Posterior cingulate gyrus (tissue), 11 donors: ENCODE measurements at regions not wholly inside any gene's neighbourhood (a gene's known extent, or its start where the extent isn't known, plus 50 kb on each side); places are given as distances from the start of the nearest gene placed in this dataset.

ENCODE experiments used
- DNase-seq, 10 donors: peaks; one replicate each; pipeline versions ENCODE4 v3.0.0 to v3.0.0-alpha.2; 2020 to 2021; ENCODE audit warnings: mixed read lengths in 3 of 10
- intact Hi-C: fragments of 100-400 bp; cut with DNase I; formaldehyde crosslinking; loops from one replicate; pipeline ENCODE4 v1.15.1; 2023

DNA sequence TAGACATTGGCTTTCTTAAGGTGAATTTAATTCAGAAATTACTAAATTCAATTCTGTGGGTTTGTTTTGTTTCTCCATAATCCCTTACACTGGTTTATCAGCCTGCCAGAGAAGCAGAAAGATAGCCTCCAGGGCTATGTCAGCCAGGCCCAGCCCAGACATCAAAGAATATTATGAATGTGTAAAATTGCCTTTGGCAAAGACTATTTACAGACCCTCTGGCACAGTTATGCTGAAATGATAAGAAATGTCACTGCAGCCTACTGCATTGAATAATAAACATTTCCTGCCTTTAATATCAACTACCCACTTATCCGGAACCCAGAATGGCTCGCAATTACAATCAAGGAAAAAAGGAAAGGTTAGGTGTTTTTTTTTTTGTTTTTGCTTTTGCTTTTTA lies 562.5 kb upstream of the LRRC4C start:
- intact Hi-C loops, result no loop called here
- no peak for DNase-seq

DNA sequence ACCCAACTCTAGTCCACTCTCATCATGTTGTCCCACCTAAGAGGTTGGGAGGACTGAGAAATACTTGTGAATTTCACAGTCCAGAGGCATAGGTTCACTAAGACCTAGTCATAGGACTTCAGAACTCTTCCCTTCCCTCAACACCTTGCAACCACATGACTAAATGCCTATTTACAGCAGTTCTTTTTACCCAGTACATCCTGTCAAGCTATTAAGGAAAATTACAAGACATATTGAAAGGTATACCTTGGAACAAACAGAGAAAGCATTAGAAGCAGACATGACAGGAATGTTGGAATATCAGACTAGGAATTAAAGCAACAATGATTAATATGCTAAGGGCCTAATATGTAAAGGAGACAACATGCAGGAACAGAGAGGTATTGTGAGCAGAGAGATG lies 563.8 kb upstream of the LRRC4C start:
- intact Hi-C loops, result no loop called here
- no peak for DNase-seq

DNA sequence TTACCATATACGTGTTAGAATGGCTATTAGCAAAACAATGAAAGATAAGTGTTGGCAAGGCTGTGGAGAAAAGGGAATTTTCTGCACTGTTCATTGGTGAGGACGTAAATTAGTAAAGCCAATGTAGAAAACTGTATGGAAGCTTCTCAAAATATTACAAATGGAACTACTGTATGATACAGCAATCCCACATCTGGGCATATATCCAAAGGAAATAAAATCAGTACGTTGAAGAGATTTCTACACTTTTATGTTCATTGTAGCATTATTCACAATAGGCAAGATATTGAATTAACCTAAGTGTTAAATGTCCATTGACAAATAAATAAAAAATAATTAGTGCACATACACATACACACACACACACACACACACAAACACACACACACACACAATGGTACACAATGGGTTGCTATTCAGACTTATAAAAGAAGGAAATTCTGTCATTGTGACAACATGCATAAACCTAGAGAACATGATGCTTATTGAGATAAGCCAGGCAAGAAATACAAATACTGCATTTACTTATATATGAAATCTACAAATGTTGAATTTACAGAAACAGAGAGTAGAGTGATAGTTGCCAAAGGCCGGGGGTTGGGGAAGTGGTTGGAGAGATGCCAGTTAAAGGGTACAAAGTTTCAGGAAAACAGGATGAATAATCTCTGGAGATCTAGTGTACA lies 565.8 kb upstream of the LRRC4C start:
- DNase-seq, result no peak
- intact Hi-C loops, result no loop called here

DNA sequence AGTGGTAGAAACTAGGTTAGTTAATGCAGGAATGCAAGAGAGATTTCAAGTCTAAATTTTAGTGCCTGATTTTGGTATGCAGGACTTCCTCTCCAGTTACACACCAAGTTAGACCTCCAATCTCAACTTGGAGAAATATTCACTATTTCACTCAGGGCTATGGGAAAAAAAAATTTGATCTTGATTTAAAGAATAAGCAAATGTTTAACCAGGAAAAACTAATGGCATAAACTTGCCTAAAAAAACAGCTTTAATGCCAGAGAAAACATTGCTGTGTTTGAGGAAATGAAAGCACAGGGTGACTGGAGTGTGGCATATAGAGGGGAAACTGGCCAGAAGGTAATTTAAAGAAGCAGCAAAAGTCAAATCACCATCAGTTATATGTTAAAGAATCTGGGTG lies 575.4 kb upstream of the LRRC4C start:
- DNase-seq, result no peak
- intact Hi-C loops, result no loop called here

DNA sequence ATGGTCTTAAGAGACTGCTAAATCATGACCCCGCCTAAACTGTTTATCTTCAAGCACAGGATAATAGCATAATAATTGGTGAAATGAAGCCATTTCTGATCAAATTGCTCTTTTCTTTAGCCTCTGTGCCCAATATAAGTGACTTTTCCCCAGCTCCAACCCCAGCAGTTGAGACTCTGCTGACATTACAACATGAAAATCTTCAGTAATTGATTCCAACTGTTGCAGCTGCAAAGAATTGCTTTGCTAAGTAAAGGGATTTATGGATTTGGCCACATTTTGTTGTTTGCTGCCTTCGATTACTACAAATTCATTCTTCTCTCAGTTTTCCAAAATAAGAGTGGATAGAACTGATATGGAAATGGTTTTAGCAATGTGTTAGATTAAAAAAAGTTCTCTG lies 576.7 kb upstream of the LRRC4C start:
- DNase-seq, result no peak
- intact Hi-C loops, result no loop called here

DNA sequence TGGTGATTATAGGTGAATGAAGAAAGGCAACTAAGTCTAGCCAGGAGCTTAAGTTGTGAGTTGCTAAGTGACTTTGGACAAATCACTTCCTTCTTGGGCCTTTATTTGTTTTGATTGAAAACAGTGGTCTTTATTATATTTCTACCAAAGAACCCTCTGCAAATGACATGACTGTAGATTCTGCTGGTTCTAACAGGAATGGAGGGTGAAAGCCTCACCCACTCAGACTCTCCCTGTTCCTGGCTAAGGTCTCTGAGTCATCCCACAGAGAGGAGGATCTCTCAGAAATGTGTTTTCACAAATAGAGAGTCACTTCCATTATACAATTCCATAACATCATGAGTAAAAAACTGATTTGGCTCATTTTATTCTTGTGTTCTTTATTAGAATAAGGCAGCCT lies 583.9 kb upstream of the LRRC4C start:
- intact Hi-C loops, result no loop called here

DNA sequence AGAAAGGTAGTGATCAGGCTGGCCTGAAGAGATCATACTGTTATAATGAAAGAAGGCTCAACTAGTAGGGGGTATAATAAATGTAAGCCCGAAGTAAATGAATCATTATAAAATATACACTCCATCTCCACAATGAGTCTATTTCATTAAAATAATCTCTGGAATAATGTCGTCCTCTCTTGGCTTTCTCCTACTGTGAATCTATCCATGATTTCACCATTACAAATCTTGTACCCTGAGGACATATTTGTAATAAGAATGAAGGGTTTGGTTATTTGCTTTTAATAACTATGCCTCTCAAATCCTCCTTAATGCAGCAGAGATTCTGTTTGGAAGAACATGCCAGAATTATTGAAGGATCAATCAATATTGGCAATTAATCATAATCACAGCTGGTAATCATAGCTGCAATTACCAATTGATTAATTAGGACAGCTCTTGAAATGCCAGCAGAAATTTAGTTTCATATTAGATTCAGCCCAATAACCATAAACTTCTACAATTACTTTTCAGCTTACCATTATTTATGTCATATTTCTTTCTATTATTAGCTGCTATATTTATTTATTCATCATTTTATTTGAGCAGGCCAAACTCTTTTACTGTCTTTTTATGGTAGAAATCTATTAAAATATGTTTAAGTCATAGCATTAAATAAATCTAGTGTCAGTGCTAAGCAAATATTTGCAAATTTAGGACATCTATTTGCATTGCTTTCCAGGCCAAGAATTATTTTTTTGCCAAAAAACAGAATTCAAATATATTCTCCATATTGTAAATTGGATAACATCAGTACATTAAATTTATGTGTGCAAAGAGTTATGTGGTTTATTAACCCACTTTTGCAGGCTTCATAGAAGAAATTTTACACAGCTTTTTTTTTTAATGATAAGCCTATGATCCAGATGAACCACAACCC lies 588.4 kb upstream of the LRRC4C start:
- DNase-seq, result no peak
- intact Hi-C loops, result no loop called here

More for the DNA sequence above, 583.9 kb upstream of the LRRC4C start:
- DNase-seq, result no peak

DNA sequence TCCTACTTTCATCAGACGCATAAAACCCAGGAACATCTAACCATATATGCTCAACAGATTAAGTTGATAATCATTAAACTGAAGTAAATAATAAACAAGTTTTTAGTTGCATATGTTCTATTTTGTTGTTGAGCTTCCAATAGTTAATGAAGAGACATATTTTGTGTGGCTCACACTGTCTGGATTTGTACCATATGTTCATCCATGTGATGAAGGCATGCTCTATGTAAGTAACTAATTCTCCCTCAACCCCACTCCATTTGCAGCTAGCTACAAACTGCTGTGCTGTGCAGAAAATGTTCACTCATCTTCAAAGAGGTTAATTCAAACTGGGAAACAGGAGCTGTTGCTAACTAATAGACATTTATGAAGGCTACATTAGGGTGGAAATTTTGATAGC lies 589.7 kb upstream of the LRRC4C start:
- intact Hi-C loops, result no loop called here
- DNase-seq, result no peak

DNA sequence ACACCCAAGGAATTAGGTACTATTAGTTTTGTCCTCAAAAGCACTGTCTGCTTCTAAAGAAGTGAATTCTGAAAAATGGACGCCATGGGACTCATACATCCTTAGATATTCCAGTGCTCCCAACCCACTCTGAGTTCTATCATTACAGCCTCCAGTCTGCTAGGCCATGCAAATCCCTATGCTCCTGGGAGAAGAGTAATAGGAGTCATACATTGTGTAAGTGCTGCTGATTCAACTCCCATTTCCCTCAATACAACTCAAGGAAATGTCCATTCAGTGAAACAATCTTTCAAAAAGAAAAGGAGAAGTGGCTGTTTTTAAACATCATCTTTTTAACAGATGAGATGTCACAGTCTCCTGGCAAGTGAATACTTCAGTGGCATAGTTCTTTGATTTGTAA lies 590.2 kb upstream of the LRRC4C start:
- no peak for DNase-seq
- intact Hi-C loops, result no loop called here

DNA sequence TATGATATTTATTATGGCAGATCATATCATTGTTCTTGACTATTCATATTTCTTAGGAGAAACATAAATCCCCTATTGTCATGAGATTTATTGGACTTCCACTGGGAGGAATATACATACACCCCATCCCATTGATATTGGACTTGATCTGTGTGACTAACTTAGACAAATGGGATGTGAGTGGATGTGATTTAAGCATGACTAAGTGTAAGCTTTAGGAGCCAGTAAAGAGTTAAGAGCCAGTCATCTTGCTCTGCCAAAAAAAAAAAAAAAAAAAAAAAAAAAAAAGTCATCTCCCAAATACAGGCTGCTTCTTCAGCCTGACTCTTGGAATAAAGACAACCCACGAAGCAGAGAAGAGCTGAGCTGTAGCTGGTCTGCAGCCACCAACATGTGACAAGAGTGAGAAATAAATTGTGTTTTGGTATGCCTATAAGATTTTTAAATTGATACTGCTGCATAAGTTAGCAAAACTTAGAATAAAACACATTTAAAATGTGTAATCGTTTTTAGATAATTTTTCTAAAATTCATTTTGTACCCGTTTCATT lies 595.0 kb upstream of the LRRC4C start:
- DNase-seq, result no peak
- intact Hi-C loops, result no loop called here

DNA sequence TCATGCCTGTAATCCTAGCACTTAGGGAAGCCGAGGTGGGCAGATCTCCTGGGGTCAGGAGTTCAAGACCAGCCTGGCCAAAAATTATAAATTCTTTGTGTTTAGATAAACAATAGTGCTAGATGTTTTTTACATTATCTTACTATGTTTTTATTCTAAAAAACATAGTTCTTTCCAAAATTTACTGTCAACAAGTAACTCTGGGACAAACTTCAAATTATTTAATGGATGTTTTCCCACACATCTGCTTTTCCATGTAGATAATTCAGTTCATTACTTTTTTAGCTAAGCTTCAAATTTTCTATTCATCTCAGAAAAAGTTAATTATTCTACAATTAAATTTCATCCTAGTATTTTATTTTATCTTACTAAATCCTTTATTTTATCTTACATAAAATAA lies 596.2 kb upstream of the LRRC4C start:
- DNase-seq, result no peak
- intact Hi-C loops, result no loop called here

DNA sequence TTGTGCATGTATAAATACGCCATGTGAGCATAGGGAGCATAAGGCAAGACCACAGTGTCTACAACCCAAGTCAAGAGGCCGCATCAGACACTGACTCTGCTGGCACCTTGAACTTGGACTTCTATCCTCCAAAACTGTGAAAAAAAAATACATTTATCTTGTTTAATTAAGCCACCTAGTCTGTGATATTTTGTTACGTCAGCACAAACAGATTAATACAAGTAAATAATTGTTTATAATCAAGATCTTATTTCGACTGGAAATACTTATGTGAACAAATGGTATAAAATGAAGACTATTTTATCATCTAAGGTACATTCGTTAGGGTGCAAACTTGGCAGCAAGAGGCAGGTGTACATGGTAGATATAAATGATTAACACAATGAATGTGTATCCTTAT lies 599.3 kb upstream of the LRRC4C start:
- DNase-seq, result no peak
- intact Hi-C loops, result no loop called here

DNA sequence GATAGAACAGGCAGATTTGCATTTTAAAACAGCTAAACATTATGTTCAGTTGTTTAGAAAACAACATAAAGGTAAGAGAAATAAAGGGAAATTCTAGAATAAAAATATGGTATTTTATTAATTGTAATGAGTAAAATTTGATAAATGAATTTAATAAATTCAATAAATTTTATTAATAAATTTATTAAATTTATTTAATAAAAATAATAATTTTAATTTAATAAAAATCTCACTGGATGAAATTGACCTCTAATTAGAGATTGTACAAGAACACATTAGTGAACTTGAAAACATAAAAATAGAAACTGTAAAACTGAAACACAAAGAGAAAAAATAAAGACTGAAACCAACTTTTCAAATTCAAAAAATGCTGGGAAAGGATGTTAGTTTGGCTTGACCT lies 605.7 kb upstream of the LRRC4C start:
- no peak for DNase-seq
- intact Hi-C loops, result no loop called here

DNA sequence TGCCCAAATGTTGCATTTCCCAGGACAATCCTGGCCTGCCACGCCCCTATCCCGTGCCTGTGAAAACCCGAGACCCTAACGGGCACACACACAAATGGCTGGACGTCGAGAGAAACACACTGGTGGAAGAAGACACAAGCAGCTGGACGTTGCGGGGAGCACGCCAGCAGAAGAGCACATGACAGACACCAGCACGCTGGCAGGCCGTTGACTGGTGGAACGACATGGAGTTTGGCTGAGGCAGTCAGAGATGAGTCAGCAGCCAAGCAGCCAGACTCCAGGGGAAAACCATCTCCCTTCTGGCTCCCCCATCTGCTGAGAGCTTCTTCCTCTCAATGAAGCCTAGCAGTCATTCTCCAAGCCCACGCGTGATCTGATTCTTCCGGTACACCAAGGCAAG lies 606.7 kb upstream of the LRRC4C start:
- intact Hi-C loops, result no loop called here
- DNase-seq, result peak in 8 of 10 donors; percentile 6 to 86 (median 31)

DNA sequence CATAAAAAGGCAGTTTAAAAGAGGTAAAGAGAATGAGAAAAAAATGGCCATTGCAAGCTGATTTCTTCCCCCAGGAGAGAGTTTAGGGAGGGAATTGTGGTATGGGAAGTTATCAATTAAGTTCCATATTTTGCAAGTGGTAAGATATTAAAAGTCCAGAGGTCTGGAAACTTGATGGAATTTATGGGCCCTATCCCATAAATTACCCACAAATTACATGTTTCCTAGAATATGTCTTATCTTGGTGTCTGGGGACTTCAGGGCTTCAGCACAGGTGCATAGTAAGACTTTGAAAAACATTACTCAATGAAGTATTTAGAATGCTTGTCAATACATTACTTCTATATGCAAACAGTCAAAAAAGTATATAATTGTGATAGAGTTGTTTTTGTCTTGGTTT lies 614.9 kb upstream of the LRRC4C start:
- no peak for DNase-seq
- intact Hi-C loops, result no loop called here

DNA sequence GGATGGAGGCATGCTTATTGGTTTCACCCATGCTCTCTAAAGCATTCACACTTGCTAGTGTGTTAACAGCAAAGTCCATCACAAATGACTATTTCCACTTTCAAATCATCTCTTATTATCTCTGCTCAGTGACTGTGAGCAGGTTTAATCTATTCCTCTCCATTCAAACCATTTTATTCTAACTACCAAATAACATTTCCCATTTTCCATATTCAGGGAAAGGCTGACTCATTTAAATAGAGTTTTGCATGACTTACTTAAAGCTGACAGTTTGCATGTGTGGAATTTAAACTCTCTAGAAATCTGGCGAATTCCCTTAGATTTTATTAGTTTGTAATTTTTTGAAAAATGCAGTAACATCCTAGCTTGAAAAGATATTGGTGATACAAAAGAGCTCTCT lies 615.7 kb upstream of the LRRC4C start:
- intact Hi-C loops, result no loop called here
- DNase-seq, result no peak

DNA sequence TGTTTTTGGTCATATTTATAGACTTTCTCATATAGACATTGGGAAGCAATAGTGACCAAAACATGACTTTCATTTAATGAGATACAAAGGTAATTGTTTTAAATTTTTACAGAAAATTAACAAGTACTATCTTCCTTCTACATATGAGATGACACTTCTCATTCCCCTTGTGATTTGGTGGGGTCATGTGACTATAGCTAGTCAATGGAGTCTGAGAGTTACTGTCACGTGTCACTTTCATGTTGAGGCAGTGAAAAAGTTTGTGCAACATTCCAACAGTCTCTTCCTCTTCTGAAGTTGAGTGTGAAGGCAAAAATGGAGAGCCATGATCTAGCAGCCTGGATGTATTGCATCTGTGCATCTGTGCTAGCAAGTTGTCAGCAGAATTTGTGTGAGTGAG lies 618.3 kb upstream of the LRRC4C start:
- intact Hi-C loops, result no loop called here
- DNase-seq, result no peak

DNA sequence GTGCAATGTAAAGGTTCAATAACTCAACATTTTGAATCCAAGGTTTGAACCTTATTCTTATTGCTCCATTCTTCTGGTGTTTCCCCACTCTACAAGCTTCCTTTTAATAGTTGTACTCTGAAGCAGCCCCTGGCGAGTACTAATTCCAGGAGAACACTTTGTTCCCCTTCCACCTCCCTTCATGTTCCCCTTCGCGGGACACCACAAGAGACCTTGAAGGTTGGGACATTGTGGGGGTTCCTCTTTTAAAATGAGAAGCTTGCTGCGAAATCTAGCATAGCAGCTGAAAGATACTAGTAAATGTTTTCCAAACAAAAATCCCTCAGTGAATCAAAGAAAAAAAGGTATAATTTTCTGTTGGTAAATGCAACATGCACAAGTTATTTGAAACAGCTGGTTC lies 626.3 kb upstream of the LRRC4C start:
- peak in 1 of 10 donors; percentile 6 for DNase-seq
- intact Hi-C loops, result no loop called here

DNA sequence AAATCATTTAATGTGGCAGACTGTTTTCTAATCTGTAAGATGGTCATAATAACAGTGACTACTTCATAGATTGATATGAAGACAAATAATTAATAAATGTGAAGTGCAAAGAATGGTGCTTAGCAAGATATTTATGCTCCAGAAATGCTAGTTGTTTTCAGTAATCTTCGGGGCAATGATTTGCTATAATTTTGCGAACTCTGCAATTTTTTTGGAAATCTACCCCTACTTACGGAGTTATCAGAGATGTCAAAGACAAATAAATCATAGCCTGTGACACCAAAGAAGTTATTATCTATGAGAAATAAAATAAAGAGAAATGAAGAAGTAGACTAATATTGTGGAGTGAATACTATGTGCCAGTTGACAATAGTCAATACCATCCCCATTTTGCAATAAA lies 634.1 kb upstream of the LRRC4C start:
- intact Hi-C loops, result no loop called here
- no peak for DNase-seq

DNA sequence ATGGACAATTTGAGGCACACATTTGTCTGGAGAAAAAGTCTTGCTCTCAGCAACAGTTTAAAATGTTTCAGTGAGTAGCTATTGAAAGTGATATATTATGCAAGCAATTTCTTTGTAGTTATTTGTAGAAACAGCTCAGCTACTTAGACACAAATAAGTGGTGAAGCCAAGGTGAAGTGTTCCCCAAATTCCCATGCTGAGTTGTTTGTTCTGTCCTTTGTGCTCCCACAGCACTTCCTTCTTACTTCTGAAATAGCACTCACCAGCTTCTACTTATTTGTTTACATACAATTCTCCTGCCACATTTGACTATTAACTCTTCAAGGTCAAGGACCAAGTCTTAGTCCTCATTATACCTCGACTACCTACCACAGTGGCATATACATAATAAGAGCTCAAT lies 638.6 kb upstream of the LRRC4C start:
- intact Hi-C loops, result no loop called here
- no peak for DNase-seq

DNA sequence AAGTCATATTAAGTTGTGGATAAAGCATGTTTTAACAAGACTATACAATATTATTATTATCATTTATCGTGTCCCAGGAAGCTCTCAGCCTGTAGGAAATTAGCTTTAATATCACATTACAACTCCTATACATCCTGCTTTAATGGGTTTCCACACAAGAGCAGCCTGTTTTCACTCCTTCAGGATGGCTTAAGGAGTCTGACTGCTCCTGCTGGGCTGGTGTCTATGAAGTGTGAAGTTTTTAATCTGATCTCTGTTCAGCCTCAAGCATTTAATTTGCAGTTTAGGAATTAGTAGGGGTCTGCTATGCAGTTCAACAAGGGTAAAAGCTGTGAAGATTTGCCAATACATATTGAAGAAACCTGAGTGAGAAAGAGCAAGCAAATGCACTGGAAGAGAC lies 653.4 kb upstream of the LRRC4C start:
- DNase-seq, result no peak
- intact Hi-C loops, result no loop called here

DNA sequence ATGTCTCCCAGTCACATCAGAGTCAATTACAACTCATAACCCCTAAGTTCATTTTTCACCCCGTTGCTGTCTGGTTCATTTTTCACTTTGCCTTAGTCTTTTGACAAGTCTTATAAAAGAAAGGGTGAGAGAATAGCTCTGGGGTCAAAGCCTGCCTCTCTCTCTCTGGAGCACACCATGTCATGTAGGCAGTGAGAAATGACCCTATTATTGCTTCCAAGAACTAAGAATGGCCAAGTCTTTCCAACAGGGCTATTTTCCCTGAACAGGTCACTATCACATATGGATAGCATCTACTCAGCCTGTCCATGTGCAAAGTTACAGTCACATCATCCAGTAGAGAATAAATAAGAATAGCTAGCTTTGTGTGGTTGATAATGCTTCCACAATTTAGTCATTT lies 655.5 kb upstream of the LRRC4C start:
- intact Hi-C loops, result no loop called here
- DNase-seq, result no peak
